ENCODE measurements at regions not wholly inside any gene's neighbourhood (a gene's known extent, or its start where the extent isn't known, plus 50 kb on each side); places are given as distances from the start of the nearest gene placed in this dataset.

- H3K4me3 ChIP-seq: no peak overlapping the region
- H3K4me1 ChIP-seq: no peaks in the 10 kb centered on the region
- 80% methylated on average over 6 of the region's 6 CpGs for WGBS
- peaks cover 2% of the 10 kb centered on the region for H3K27me3 ChIP-seq
- H3K27ac ChIP-seq: no peak overlapping the region
- no peak for DNase-seq (ENCODE audit: low spot score in 2 of 2)
- TF ChIP-seq CTCF (IDR thresholded peaks at IDR 0.05): no peak
- no peak for TF ChIP-seq POLR2AphosphoS5 (IDR thresholded peaks at IDR 0.05)
- TF ChIP-seq EP300 (IDR thresholded peaks at IDR 0.05): no peak
- TF ChIP-seq POLR2A (IDR thresholded peaks at IDR 0.05): no peak
- H3K36me3 ChIP-seq: no peaks in the 10 kb centered on the region
- no peaks in the 10 kb centered on the region for H3K9me3 ChIP-seq
These were observed 151.1 kb downstream of the C11orf91 start for GRCh38 chr11:33549483-33549882.

- no peak overlapping the region for H3K27ac ChIP-seq
- DNase-seq (ENCODE audit: low spot score in 2 of 2): no peak
- TF ChIP-seq POLR2A (IDR thresholded peaks at IDR 0.05) (no peak), POLR2AphosphoS5 (IDR thresholded peaks at IDR 0.05) (no peak), EP300 (IDR thresholded peaks at IDR 0.05) (no peak), CTCF (IDR thresholded peaks at IDR 0.05) (no peak)
- no peak overlapping the region for H3K4me3 ChIP-seq
- peaks cover under 1% of the 10 kb centered on the region for H3K27me3 ChIP-seq
- H3K36me3 ChIP-seq: no peaks in the 10 kb centered on the region
- no peaks in the 10 kb centered on the region for H3K9me3 ChIP-seq
- H3K4me1 ChIP-seq: no peaks in the 10 kb centered on the region
These were observed 154.7 kb downstream of the C11orf91 start for GRCh38 chr11:33545931-33546330.

GRCh38 chr11:33544593-33545373 lies 155.8 kb downstream of the C11orf91 start:
- Histone ChIP-seq H3K36me3 (no peaks in the 10 kb centered on the region), H3K27ac (no peak overlapping the region), H3K9me3 (no peaks in the 10 kb centered on the region), H3K4me1 (no peaks in the 10 kb centered on the region), H3K4me3 (no peak overlapping the region), H3K27me3 (no peaks in the 10 kb centered on the region)
- no peak for DNase-seq (ENCODE audit: low spot score in 2 of 2)
- WGBS: 93% methylated on average over 16 of the region's 17 CpGs
- TF ChIP-seq EP300 (IDR thresholded peaks at IDR 0.05): no peak
- TF ChIP-seq CTCF (IDR thresholded peaks at IDR 0.05): no peak

- DNase-seq (ENCODE audit: low spot score in 2 of 2): no peak
- no peak for TF ChIP-seq POLR2A (IDR thresholded peaks at IDR 0.05)
- no peak for TF ChIP-seq POLR2AphosphoS5 (IDR thresholded peaks at IDR 0.05)
- TF ChIP-seq CTCF (IDR thresholded peaks at IDR 0.05): no peak
- TF ChIP-seq EP300 (IDR thresholded peaks at IDR 0.05): no peak
- H3K27ac ChIP-seq: no peak overlapping the region
- no peaks in the 10 kb centered on the region for H3K9me3 ChIP-seq
- 83% methylated on average over 3 of the region's 3 CpGs for WGBS
- H3K27me3 ChIP-seq: no peaks in the 10 kb centered on the region
- no peaks in the 10 kb centered on the region for H3K36me3 ChIP-seq
- no peak overlapping the region for H3K4me3 ChIP-seq
- H3K4me1 ChIP-seq: no peaks in the 10 kb centered on the region
These were observed 156.8 kb downstream of the C11orf91 start for GRCh38 chr11:33543823-33544222.

- Histone ChIP-seq H3K36me3 (no peaks in the 10 kb centered on the region), H3K9me3 (no peaks in the 10 kb centered on the region), H3K4me1 (no peaks in the 10 kb centered on the region), H3K27ac (no peak overlapping the region), H3K4me3 (no peak overlapping the region), H3K27me3 (no peaks in the 10 kb centered on the region)
- TF ChIP-seq CTCF (IDR thresholded peaks at IDR 0.05) (peak; percentile 15 to 38), POLR2AphosphoS5 (IDR thresholded peaks at IDR 0.05) (no peak)
- WGBS: 64% methylated on average over 7 of the region's 7 CpGs
- DNase-seq (ENCODE audit: low spot score in 2 of 2): no peak
These were observed 157.7 kb downstream of the C11orf91 start for GRCh38 chr11:33542921-33543320.

Measured in suprapubic skin (tissue), 4 donors.